AG09319 (cell line): ENCODE measurements at regions not wholly inside any gene's neighbourhood (a gene's known extent, or its start where the extent isn't known, plus 50 kb on each side); places are given as distances from the start of the nearest gene placed in this dataset.

ENCODE experiments used
- DNase-seq: peaks from one replicate; pipeline ENCODE4 v3.0.0-alpha.2; 2010; ENCODE audit warnings: low read depth; ENCODE audit errors: extremely low read depth
- CTCF ChIP-seq: IDR thresholded peaks from 2 replicates; pipeline ENCODE4 v1.5.1; 2011; ENCODE audit warnings: low read depth, mild to moderate bottlenecking, inconsistent platforms, low read length, moderate library complexity

GRCh38 chr5:109597893-109598292 lies 91.8 kb upstream of the MAN2A1 start:
- DNase-seq, result no peak
- TF ChIP-seq CTCF, result no peak

- DNase-seq, result no peak
- TF ChIP-seq CTCF, result no peak
These were observed 95.5 kb upstream of the MAN2A1 start for GRCh38 chr5:109594217-109594616.

GRCh38 chr5:109590799-109591198 lies 98.9 kb upstream of the MAN2A1 start:
- TF ChIP-seq CTCF, result no peak
- no peak for DNase-seq

GRCh38 chr5:109589986-109590385 lies 99.7 kb upstream of the MAN2A1 start:
- DNase-seq, result no peak
- no peak for TF ChIP-seq CTCF

GRCh38 chr5:109589239-109589638 lies 100.5 kb upstream of the MAN2A1 start:
- no peak for TF ChIP-seq CTCF
- DNase-seq, result no peak

GRCh38 chr5:109588281-109589035 lies 101.3 kb upstream of the MAN2A1 start:
- no peak for DNase-seq
- TF ChIP-seq CTCF, result no peak

- no peak for TF ChIP-seq CTCF
- DNase-seq, result no peak
These were observed 104.6 kb upstream of the MAN2A1 start for GRCh38 chr5:109584986-109585599.
